Heart left ventricle (tissue), 16 donors: ENCODE measurements at regions not wholly inside any gene's neighbourhood (a gene's known extent, or its start where the extent isn't known, plus 50 kb on each side); places are given as distances from the start of the nearest gene placed in this dataset.

ENCODE experiments used
- ATAC-seq, 4 donors: fragments of 200-7000 bp; cut with Tn5 transposase; one replicate each; pipeline ENCODE4 v1.9.1; 2020 to 2022; ENCODE audit warnings: moderate library complexity in 4 of 4, mild to moderate bottlenecking in 3 of 4, moderate number of reproducible peaks in 1 of 4
- DNase-seq, 5 donors: peaks; one replicate each; pipeline ENCODE4 v3.0.0-alpha.2; 2020
- H3K27ac ChIP-seq, 12 donors: fragments of 200-600 bp; sonication (generic) in 4 of 12; one replicate each; pipeline versions ENCODE4 v1.5.0 to v1.8.0; 2016 to 2022; ENCODE audit warnings: mild to moderate bottlenecking in 2 of 12
- H3K27me3 ChIP-seq, 9 donors: fragments of 200-600 bp; sonication (generic) in 2 of 9; one replicate each; pipeline versions ENCODE4 v1.5.1 to v1.8.0; 2016 to 2022; ENCODE audit warnings: mild to moderate bottlenecking in 3 of 9
- H3K36me3 ChIP-seq, 9 donors: fragments of 200-600 bp; sonication (generic) in 2 of 9; one replicate each; pipeline versions ENCODE4 v1.5.0 to v1.8.0; 2018 to 2022; ENCODE audit warnings: mild to moderate bottlenecking in 2 of 9
- H3K4me1 ChIP-seq, 12 donors: fragments of 200-600 bp; sonication (generic) in 4 of 12; one replicate each; pipeline versions ENCODE4 v1.5.0 to v1.8.0; 2016 to 2022; ENCODE audit warnings: mild to moderate bottlenecking in 3 of 12
- H3K4me3 ChIP-seq, 12 donors: fragments of 200-600 bp; sonication (generic) in 4 of 12; one replicate each; pipeline versions ENCODE4 v1.5.0 to v1.8.0; 2017 to 2022; ENCODE audit warnings: mild to moderate bottlenecking in 9 of 12, moderate library complexity in 4 of 12
- H3K9me3 ChIP-seq, 12 donors: fragments of 200-600 bp; sonication (generic) in 4 of 12; one replicate each; pipeline versions ENCODE4 v1.5.0 to v1.8.0; 2016 to 2022; ENCODE audit warnings: mild to moderate bottlenecking in 1 of 12
- POLR2A ChIP-seq, 2 donors: fragments of 450-650 bp; IDR thresholded peaks; one replicate each; pipeline ENCODE4 v1.6.1; 2017; ENCODE audit warnings: antibody characterized with exemption in 2 of 2, mild to moderate bottlenecking in 2 of 2, moderate library complexity in 2 of 2
- WGBS, 4 donors: extraction: QIAGEN DNeasy Blood & Tissue Kit in 2 of 4; methylation state at CpG; one replicate each; pipeline versions ENCODE4 v1.1.5 to v1.1.7; 2013 to 2018; 5-methylcytosine and 5-hydroxymethylcytosine counted together
- intact Hi-C, 10 donors: fragments of 100-400 bp; cut with DNase I; formaldehyde crosslinking; loops; one replicate each; pipeline versions ENCODE4 v1.11.1 to v1.14.2; 2022
- TF ChIP-seq, protein P1 (sequence below), 12 donors: fragments of 200-600 bp; sonication (generic) in 4 of 12; IDR thresholded peaks; one replicate each; pipeline versions ENCODE4 v1.5.0 to v1.8.0; 2018 to 2022; ENCODE audit warnings: antibody characterized with exemption in 12 of 12, mild to moderate bottlenecking in 5 of 12
- donor health status: ischemic (EF 13 %, LVEDD 7.1; RV severe dilation, severe dysfunction).
- donor health status: healthy with polysubstance abuse.
- donor health status: DM: no; HTN: yes; CAD: no.
- donor health status: DM: no; HTN: no; CAD: no.
- donor health status: ischemic (EF 25% LVEDD 6.9; RV normal size, moderate dysfunction).
- donor health status: ischemic (EF 25% LVEDD 5.7; RV mildly dilated, moderate dysfunction).
- donor health status: healthy.
- donor health status: DM: yes; HTN: yes; CAD: no.
- donor health status: ischemic (EF 35%, LVEDD 5.7; RV mildly dilated, moderate dysfunction).
- donor health status: nonischemic (EF 11% LVEDD 7.7; RV severe dilation, severe dysfunction).
- donor health status: DM: yes; HTN: yes; CAD: no.
- donor health status: PGD.
- donor health status: ischemic (EF 29% LVEDD 5.4; RV normal size, mild dysfunction).
- donor health status: nonischemic (EF 23%, LVEDD 6.1; RV moderate dilation, normal function).

DNA sequence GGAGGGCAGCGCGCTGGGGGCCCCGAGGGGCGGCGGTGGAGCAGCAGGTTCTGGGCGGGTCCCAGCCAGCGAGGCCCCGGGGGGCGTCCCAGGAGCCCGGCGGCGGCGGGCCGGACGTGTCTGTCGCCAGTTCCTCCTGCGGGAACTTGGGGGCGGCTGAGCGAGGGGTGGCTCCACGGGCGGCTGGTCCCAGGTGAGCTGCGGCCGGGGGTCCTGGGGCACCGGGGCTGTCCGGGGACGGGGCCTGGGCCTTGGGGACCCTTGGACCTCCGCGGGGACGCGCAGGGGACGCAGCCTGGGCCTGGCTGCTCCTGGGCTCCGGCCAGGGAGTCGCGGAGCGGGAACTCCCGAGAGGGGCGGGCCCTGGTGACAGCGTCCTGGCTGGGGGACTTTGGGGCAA, 54.2 kb upstream of the ZNF267 start:
- 15 to 32% (median 24%) methylated on average over 28 to 38 of the region's 38 CpGs for WGBS, 4 donors
- H3K27ac ChIP-seq: no peak overlapping the region
- DNase-seq (no peak), ATAC-seq (no peak)
- intact Hi-C loops: loop anchor here in 1 of 10 donors (10.0 kb wide), 1 partner anchor 225 kb away; no protein-coding TSS in a partner anchor
- peaks cover 0 to 44% (median 11%) of the 10 kb centered on the region in 9 donors for H3K27me3 ChIP-seq
- H3K4me1 ChIP-seq: peaks cover 0 to 2% (median 0%) of the 10 kb centered on the region in 12 donors
- TF ChIP-seq, protein P1, sequence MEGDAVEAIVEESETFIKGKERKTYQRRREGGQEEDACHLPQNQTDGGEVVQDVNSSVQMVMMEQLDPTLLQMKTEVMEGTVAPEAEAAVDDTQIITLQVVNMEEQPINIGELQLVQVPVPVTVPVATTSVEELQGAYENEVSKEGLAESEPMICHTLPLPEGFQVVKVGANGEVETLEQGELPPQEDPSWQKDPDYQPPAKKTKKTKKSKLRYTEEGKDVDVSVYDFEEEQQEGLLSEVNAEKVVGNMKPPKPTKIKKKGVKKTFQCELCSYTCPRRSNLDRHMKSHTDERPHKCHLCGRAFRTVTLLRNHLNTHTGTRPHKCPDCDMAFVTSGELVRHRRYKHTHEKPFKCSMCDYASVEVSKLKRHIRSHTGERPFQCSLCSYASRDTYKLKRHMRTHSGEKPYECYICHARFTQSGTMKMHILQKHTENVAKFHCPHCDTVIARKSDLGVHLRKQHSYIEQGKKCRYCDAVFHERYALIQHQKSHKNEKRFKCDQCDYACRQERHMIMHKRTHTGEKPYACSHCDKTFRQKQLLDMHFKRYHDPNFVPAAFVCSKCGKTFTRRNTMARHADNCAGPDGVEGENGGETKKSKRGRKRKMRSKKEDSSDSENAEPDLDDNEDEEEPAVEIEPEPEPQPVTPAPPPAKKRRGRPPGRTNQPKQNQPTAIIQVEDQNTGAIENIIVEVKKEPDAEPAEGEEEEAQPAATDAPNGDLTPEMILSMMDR (IDR thresholded peaks at IDR 0.05): no peak
- TF ChIP-seq POLR2A (IDR thresholded peaks at IDR 0.05): no peak
- H3K4me3 ChIP-seq: no peak overlapping the region
- H3K36me3 ChIP-seq: no peaks in the 10 kb centered on the region
- H3K9me3 ChIP-seq: peaks cover 0 to 12% (median 0%) of the 10 kb centered on the region in 12 donors

DNA sequence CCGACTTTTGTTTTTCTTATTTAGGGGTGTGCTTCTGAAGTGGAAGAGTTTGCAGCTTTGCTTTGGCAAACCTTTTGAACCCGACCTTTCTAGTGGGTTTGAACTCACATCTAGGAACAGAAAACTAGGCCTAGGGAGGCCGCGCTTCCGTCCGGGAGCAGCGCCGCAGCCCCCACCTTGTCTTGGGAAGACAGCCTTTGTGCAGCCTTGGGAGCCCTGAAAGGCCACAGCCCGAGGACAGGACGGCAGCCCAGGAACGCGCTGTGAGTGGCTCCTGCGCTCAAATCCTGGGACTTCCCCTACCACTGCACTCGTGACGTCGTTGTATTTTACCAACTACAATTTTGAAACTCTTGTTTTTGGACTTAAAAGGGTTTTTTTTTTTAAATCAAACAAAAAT, 53.7 kb upstream of the ZNF267 start:
- TF ChIP-seq, protein P1 (IDR thresholded peaks at IDR 0.05): no peak
- no peak for DNase-seq
- H3K36me3 ChIP-seq: no peaks in the 10 kb centered on the region
- no peak overlapping the region for H3K27ac ChIP-seq
- intact Hi-C loops: loop anchor here in 1 of 10 donors (10.0 kb wide), 1 partner anchor 225 kb away; no protein-coding TSS in a partner anchor
- peaks cover 0 to 2% (median 0%) of the 10 kb centered on the region in 12 donors for H3K4me1 ChIP-seq
- peaks cover 0 to 44% (median 11%) of the 10 kb centered on the region in 9 donors for H3K27me3 ChIP-seq
- peaks cover 0 to 12% (median 0%) of the 10 kb centered on the region in 12 donors for H3K9me3 ChIP-seq
- no peak for ATAC-seq
- 63 to 73% (median 66%) methylated on average over 16 of the region's 16 CpGs for WGBS, 4 donors
- no peak overlapping the region for H3K4me3 ChIP-seq
